AG10803 (cell line): ENCODE measurements at regions not wholly inside any gene's neighbourhood (a gene's known extent, or its start where the extent isn't known, plus 50 kb on each side); places are given as distances from the start of the nearest gene placed in this dataset.
A peak's percentile ranks its signal among the peaks of the same experiment; 100 is the strongest.

Experiments
- DNase-seq: peaks from one replicate; pipeline ENCODE4 v3.0.0; 2010; ENCODE audit warnings: low read depth
- H3K4me3 ChIP-seq: 2 replicates; pipeline ENCODE4 v1.5.1; 2011; ENCODE audit warnings: mild to moderate bottlenecking, low read length, control low read depth
- CTCF ChIP-seq: conservative IDR thresholded peaks from 2 replicates; pipeline ENCODE4 v1.5.1; 2011; ENCODE audit warnings: mild to moderate bottlenecking, low read length, control low read depth, inconsistent platforms

- H3K4me3 ChIP-seq, result no peak overlapping the region
- DNase-seq, result no peak
- TF ChIP-seq CTCF, result no peak
These were observed 1226.3 kb upstream of the AUTS2 start for GRCh38 chr7:68371985-68372384.

GRCh38 chr7:68376131-68376661 is 1222.1 kb upstream of the AUTS2 start:
- peak; percentile 7 for DNase-seq
- TF ChIP-seq CTCF, result no peak
- no peak overlapping the region for H3K4me3 ChIP-seq

- no peak for DNase-seq
- TF ChIP-seq CTCF, result no peak
- no peak overlapping the region for H3K4me3 ChIP-seq
These were observed 1216.5 kb upstream of the AUTS2 start for GRCh38 chr7:68381731-68382130.

- no peak for TF ChIP-seq CTCF
- no peak overlapping the region for H3K4me3 ChIP-seq
- no peak for DNase-seq
These were observed 1213.7 kb upstream of the AUTS2 start for GRCh38 chr7:68384581-68384980.

GRCh38 chr7:68393051-68393450 is 1205.2 kb upstream of the AUTS2 start:
- H3K4me3 ChIP-seq, result no peak overlapping the region
- TF ChIP-seq CTCF, result no peak
- no peak for DNase-seq

GRCh38 chr7:68394131-68394530 is 1204.1 kb upstream of the AUTS2 start:
- peak; percentile 49 for DNase-seq
- H3K4me3 ChIP-seq, result no peak overlapping the region
- no peak for TF ChIP-seq CTCF

- H3K4me3 ChIP-seq, result no peak overlapping the region
- no peak for TF ChIP-seq CTCF
- DNase-seq, result peak; percentile 70
These were observed 1198.2 kb upstream of the AUTS2 start for GRCh38 chr7:68399991-68400590.
